Breast epithelium (tissue), 4 donors: ENCODE measurements at regions not wholly inside any gene's neighbourhood (a gene's known extent, or its start where the extent isn't known, plus 50 kb on each side); places are given as distances from the start of the nearest gene placed in this dataset.
A peak's percentile ranks its signal among the peaks of the same experiment; 100 is the strongest.

Experiments used
- DNase-seq, 2 donors: peaks; one replicate each; pipeline ENCODE4 v3.0.0-alpha.2; 2019; ENCODE audit warnings: low spot score in 2 of 2
- H3K27ac ChIP-seq, 2 donors: fragments of 200-600 bp; sonication (generic) in 1 of 2; one replicate each; pipeline ENCODE4 v1.5.1; 2016 to 2019; ENCODE audit warnings: mild to moderate bottlenecking in 1 of 2
- H3K27me3 ChIP-seq, 2 donors: fragments of 200-600 bp; sonication (generic) in 1 of 2; one replicate each; pipeline versions ENCODE4 v1.5.1 to v1.6.0; 2017 to 2019; ENCODE audit warnings: control low read depth in 1 of 2, mild to moderate bottlenecking in 1 of 2
- H3K36me3 ChIP-seq: fragments of 200-600 bp; one replicate; pipeline ENCODE4 v1.5.1; 2019
- H3K4me1 ChIP-seq, 2 donors: fragments of 200-600 bp; sonication (generic); one replicate each; pipeline ENCODE4 v1.5.1; 2016 to 2019; ENCODE audit warnings: control low read depth in 1 of 2
- H3K4me3 ChIP-seq, 3 donors: fragments of 200-600 bp; sonication (generic); 1 replicate in 2 of 3; 2 replicates in 1 of 3; pipeline ENCODE4 v1.5.1; 2016 to 2019; ENCODE audit warnings: mild to moderate bottlenecking in 3 of 3, moderate library complexity in 2 of 3
- H3K9me3 ChIP-seq, 2 donors: fragments of 200-600 bp; sonication (generic) in 1 of 2; one replicate each; pipeline ENCODE4 v1.5.1; 2016 to 2019; ENCODE audit warnings: control low read depth in 1 of 2
- POLR2A ChIP-seq: fragments of 450-650 bp; IDR thresholded peaks from one replicate; pipeline ENCODE4 v1.6.1; 2016; ENCODE audit warnings: antibody characterized with exemption, mild to moderate bottlenecking, moderate library complexity
- POLR2AphosphoS5 ChIP-seq, 3 donors: sonication (generic); formaldehyde crosslinking; IDR thresholded peaks; one replicate each; pipeline ENCODE4 v1.6.1; 2017; ENCODE audit warnings: antibody characterized with exemption in 3 of 3
- intact Hi-C: fragments of 100-400 bp; cut with DNase I; formaldehyde crosslinking; loops from one replicate; pipeline ENCODE4 v1.15.1; 2023; ENCODE audit warnings: low total_unique reads
- TF ChIP-seq, protein P1 (sequence below), 3 donors: fragments of 450-650 bp; IDR thresholded peaks; one replicate each; pipeline ENCODE4 v1.5.1; 2016 to 2017; ENCODE audit warnings: antibody characterized with exemption in 3 of 3, mild to moderate bottlenecking in 3 of 3, moderate library complexity in 3 of 3

DNA sequence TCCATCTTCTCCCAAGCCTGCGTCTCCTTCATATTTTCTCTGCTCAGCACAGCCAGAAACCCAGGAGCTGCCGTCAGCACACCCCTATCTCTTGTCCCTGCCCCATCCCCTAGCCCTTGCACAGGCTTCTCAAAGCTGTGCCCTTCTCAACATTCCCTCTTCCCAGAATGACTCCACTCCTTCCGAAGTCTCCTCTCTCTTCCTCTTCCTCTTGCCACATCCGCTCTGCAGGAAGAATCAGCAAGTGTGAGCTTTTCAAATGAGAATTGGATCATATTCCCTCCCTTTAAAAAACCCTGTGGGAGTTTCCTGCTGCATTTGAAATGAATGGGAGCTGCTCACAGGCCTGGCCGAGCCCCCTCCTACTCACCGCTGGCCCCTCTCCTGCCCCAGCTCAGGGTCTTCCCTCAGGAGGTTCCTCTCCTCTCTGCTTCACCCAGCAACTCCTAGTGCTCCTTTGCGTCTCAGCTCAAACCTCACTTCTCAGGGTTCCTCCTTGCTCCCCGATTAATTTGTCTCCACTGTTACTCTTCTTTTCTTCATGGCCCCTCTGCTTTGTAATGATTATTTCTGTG, 528.5 kb upstream of the CCDC196 start:
- no peak for DNase-seq
- Histone ChIP-seq H3K4me3 (no peak overlapping the region), H3K4me1 (no peaks in the 10 kb centered on the region), H3K9me3 (no peaks in the 10 kb centered on the region), H3K27ac (no peak overlapping the region), H3K27me3 (no peaks in the 10 kb centered on the region), H3K36me3 (no peaks in the 10 kb centered on the region)
- TF ChIP-seq, protein P1, sequence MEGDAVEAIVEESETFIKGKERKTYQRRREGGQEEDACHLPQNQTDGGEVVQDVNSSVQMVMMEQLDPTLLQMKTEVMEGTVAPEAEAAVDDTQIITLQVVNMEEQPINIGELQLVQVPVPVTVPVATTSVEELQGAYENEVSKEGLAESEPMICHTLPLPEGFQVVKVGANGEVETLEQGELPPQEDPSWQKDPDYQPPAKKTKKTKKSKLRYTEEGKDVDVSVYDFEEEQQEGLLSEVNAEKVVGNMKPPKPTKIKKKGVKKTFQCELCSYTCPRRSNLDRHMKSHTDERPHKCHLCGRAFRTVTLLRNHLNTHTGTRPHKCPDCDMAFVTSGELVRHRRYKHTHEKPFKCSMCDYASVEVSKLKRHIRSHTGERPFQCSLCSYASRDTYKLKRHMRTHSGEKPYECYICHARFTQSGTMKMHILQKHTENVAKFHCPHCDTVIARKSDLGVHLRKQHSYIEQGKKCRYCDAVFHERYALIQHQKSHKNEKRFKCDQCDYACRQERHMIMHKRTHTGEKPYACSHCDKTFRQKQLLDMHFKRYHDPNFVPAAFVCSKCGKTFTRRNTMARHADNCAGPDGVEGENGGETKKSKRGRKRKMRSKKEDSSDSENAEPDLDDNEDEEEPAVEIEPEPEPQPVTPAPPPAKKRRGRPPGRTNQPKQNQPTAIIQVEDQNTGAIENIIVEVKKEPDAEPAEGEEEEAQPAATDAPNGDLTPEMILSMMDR (IDR thresholded peaks at IDR 0.05), result no peak
- no peak for TF ChIP-seq POLR2A
- no peak for TF ChIP-seq POLR2AphosphoS5 (IDR thresholded peaks at IDR 0.05)
- intact Hi-C loops, result no loop called here

- H3K27ac ChIP-seq, result no peak overlapping the region
- H3K4me1 ChIP-seq, result no peaks in the 10 kb centered on the region
- no peaks in the 10 kb centered on the region for H3K9me3 ChIP-seq
- no peak overlapping the region for H3K4me3 ChIP-seq
- no peaks in the 10 kb centered on the region for H3K27me3 ChIP-seq
- H3K36me3 ChIP-seq, result no peaks in the 10 kb centered on the region
- intact Hi-C loops, result no loop called here
- no peak for TF ChIP-seq POLR2AphosphoS5 (IDR thresholded peaks at IDR 0.05)
- TF ChIP-seq, protein P1 (IDR thresholded peaks at IDR 0.05), result peak in 2 of 3 donors; percentile 37 to 38
- TF ChIP-seq POLR2A, result no peak
- DNase-seq, result no peak
Measured at GRCh38 chr14:65958664-65959562, 527.3 kb upstream of the CCDC196 start.

DNA sequence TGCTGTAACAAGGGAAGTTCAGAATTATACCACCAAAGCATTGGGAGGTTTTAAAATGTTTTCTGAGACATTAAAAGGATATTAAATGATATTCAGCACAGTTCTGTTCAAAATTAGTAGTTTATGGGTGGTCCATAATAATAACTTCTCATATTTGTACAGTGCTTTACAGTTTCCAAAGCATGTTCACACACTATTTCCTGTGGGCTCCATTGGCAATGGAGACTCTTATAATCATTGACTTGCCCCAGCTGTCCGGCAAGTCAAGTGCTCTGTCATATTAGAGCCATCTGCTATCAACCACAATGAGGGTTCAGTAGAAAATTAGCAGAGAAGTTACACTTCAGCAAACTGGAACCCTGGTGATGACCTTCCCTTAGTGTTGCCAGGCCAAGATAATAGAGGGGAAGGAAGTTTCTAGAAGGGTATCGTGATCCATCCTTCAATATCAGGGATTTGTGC, 526.6 kb upstream of the CCDC196 start:
- Histone ChIP-seq H3K4me3 (no peak overlapping the region), H3K9me3 (no peaks in the 10 kb centered on the region), H3K27me3 (no peaks in the 10 kb centered on the region), H3K36me3 (no peaks in the 10 kb centered on the region), H3K4me1 (no peaks in the 10 kb centered on the region), H3K27ac (no peak overlapping the region)
- no peak for DNase-seq
- intact Hi-C loops, result no loop called here
- no peak for TF ChIP-seq POLR2AphosphoS5 (IDR thresholded peaks at IDR 0.05)
- TF ChIP-seq, protein P1 (IDR thresholded peaks at IDR 0.05), result no peak
- no peak for TF ChIP-seq POLR2A

- H3K27ac ChIP-seq, result no peak overlapping the region
- no peak overlapping the region for H3K4me3 ChIP-seq
- TF ChIP-seq, protein P1 (IDR thresholded peaks at IDR 0.05), result peak in 1 of 3 donors; percentile 28
- no peak for TF ChIP-seq POLR2A
- TF ChIP-seq POLR2AphosphoS5 (IDR thresholded peaks at IDR 0.05), result no peak
- H3K27me3 ChIP-seq, result peaks cover 0 to 4% of the 10 kb centered on the region in 2 donors
- no peak for DNase-seq
- intact Hi-C loops, result no loop called here
- no peaks in the 10 kb centered on the region for H3K4me1 ChIP-seq
- no peaks in the 10 kb centered on the region for H3K36me3 ChIP-seq
- no peaks in the 10 kb centered on the region for H3K9me3 ChIP-seq
Measured at GRCh38 chr14:65961004-65961403, 525.2 kb upstream of the CCDC196 start.

- Histone ChIP-seq H3K9me3 (no peaks in the 10 kb centered on the region), H3K27ac (no peak overlapping the region), H3K4me1 (no peaks in the 10 kb centered on the region), H3K36me3 (no peaks in the 10 kb centered on the region), H3K4me3 (no peak overlapping the region), H3K27me3 (peaks cover 0 to 4% of the 10 kb centered on the region in 2 donors)
- DNase-seq, result no peak
- TF ChIP-seq POLR2A, result no peak
- TF ChIP-seq, protein P1 (IDR thresholded peaks at IDR 0.05), result no peak
- no peak for TF ChIP-seq POLR2AphosphoS5 (IDR thresholded peaks at IDR 0.05)
- intact Hi-C loops, result no loop called here
Measured at GRCh38 chr14:65962952-65963351, 523.2 kb upstream of the CCDC196 start.
